Activated B cell treated with CpG ODN at 0.5 μM for 24 hours (primary cell): ENCODE measurements at regions not wholly inside any gene's neighbourhood (a gene's known extent, or its start where the extent isn't known, plus 50 kb on each side); places are given as distances from the start of the nearest gene placed in this dataset.
A peak's percentile ranks its signal among the peaks of the same experiment; 100 is the strongest.

Experiments
- ATAC-seq: fragments of 200-7000 bp; cut with Tn5 transposase; one replicate; pipeline ENCODE4 v1.10.0; 2021; ENCODE audit warnings: low read depth, mild to moderate bottlenecking, moderate library complexity
- CTCF ChIA-PET: fragments of 350-600 bp; sonication (Branson Sonifier 250); formaldehyde crosslinking; loops from one replicate; lab custom pipeline; 2021; ENCODE audit warnings: antibody characterized with exemption; lab: Charles Lee
- POLR2A ChIA-PET: fragments of 350-600 bp; sonication (Branson Sonifier 250); formaldehyde crosslinking; loops from one replicate; lab custom pipeline; 2021; ENCODE audit warnings: antibody characterized with exemption; lab: Charles Lee
- DNase-seq: peaks from one replicate; pipeline ENCODE4 v3.0.0; 2022
- H3K27ac Mint-ChIP-seq: one replicate; pipeline ENCODE4 v1.8.0; 2020; ENCODE audit warnings: mixed read lengths
- H3K27me3 Mint-ChIP-seq: one replicate; pipeline ENCODE4 v1.8.0; 2021; ENCODE audit warnings: mixed read lengths
- H3K36me3 Mint-ChIP-seq: one replicate; pipeline ENCODE4 v1.8.0; 2021; ENCODE audit warnings: low read depth, mixed read lengths
- H3K4me1 Mint-ChIP-seq: one replicate; pipeline ENCODE4 v1.8.0; 2021; ENCODE audit warnings: mixed read lengths
- H3K4me3 Mint-ChIP-seq: one replicate; pipeline ENCODE4 v1.8.0; 2020; ENCODE audit warnings: mild to moderate bottlenecking, mixed read lengths
- H3K9me3 Mint-ChIP-seq: one replicate; pipeline ENCODE4 v1.8.0; 2020; ENCODE audit warnings: mixed read lengths
- CTCF ChIP-seq: fragments of 200-600 bp; IDR thresholded peaks from one replicate; pipeline ENCODE4 v1.8.0; 2022; ENCODE audit warnings: antibody characterized with exemption, mild to moderate bottlenecking
- intact Hi-C: fragments of 100-400 bp; cut with micrococcal nuclease; formaldehyde crosslinking; loops from one replicate; pipeline ENCODE4 v1.15.1; 2024

GRCh38 chr4:145248971-145249370 is 68.6 kb upstream of the OTUD4 start:
- no peak for ATAC-seq
- H3K9me3 Mint-ChIP-seq, result no peaks in the 10 kb centered on the region
- no peaks in the 10 kb centered on the region for H3K4me1 Mint-ChIP-seq
- no peak overlapping the region for H3K4me3 Mint-ChIP-seq
- intact Hi-C loops, result no loop called here
- no peak overlapping the region for H3K27ac Mint-ChIP-seq
- POLR2A ChIA-PET, result no interaction called here
- H3K36me3 Mint-ChIP-seq, result no peaks in the 10 kb centered on the region
- peaks cover 22% of the 10 kb centered on the region for H3K27me3 Mint-ChIP-seq
- CTCF ChIA-PET, result no interaction called here
- no peak for DNase-seq
- TF ChIP-seq CTCF, result no peak

- H3K4me3 Mint-ChIP-seq, result no peak overlapping the region
- peaks cover 22% of the 10 kb centered on the region for H3K27me3 Mint-ChIP-seq
- intact Hi-C loops, result no loop called here
- CTCF ChIA-PET, result no interaction called here
- no peak overlapping the region for H3K27ac Mint-ChIP-seq
- no peak for DNase-seq
- TF ChIP-seq CTCF, result no peak
- no peaks in the 10 kb centered on the region for H3K9me3 Mint-ChIP-seq
- no peak for ATAC-seq
- H3K36me3 Mint-ChIP-seq, result no peaks in the 10 kb centered on the region
- H3K4me1 Mint-ChIP-seq, result no peaks in the 10 kb centered on the region
- POLR2A ChIA-PET, result no interaction called here
Measured at GRCh38 chr4:145248502-145248901, 68.1 kb upstream of the OTUD4 start.

- H3K27me3 Mint-ChIP-seq, result no peaks in the 10 kb centered on the region
- no peak for TF ChIP-seq CTCF
- H3K9me3 Mint-ChIP-seq, result peaks cover 4% of the 10 kb centered on the region
- no peaks in the 10 kb centered on the region for H3K36me3 Mint-ChIP-seq
- ChIA-PET CTCF (interaction anchor here (0.6 to 3.3 kb wide), 7 partner anchors 17 to 1863 kb away, joined by 4 to 30 read pairs (median 5); partner anchors contain the start of gene MMAA), POLR2A (interaction anchor here (1.0 kb wide), 1 partner anchor 382 kb away, joined by 4 read pairs; no protein-coding TSS in a partner anchor)
- H3K4me1 Mint-ChIP-seq, result no peaks in the 10 kb centered on the region
- ATAC-seq (peak; percentile 67), DNase-seq (no peak)
- H3K27ac Mint-ChIP-seq, result no peak overlapping the region
- H3K4me3 Mint-ChIP-seq, result no peak overlapping the region
- intact Hi-C loops, result loop anchor here (1.0 kb wide), 4 partner anchors 323 to 1863 kb away; no protein-coding TSS in a partner anchor
Measured at GRCh38 chr4:145234091-145234706, 53.8 kb upstream of the OTUD4 start.

- Mint-ChIP-seq H3K9me3 (no peaks in the 10 kb centered on the region), H3K36me3 (no peaks in the 10 kb centered on the region), H3K27ac (no peak overlapping the region), H3K27me3 (peaks cover 5% of the 10 kb centered on the region), H3K4me3 (no peak overlapping the region), H3K4me1 (no peaks in the 10 kb centered on the region)
- no peak for DNase-seq
- CTCF ChIA-PET, result interaction anchor here (1.1 kb wide), 1 partner anchor 46 kb away, joined by 3 read pairs; no protein-coding TSS in a partner anchor
- TF ChIP-seq CTCF, result no peak
- POLR2A ChIA-PET, result no interaction called here
- ATAC-seq, result no peak
- intact Hi-C loops, result no loop called here
Measured at GRCh38 chr4:145231906-145232700, 51.7 kb upstream of the OTUD4 start.

- ATAC-seq (no peak), DNase-seq (no peak)
- H3K9me3 Mint-ChIP-seq, result no peaks in the 10 kb centered on the region
- intact Hi-C loops, result no loop called here
- H3K4me3 Mint-ChIP-seq, result no peak overlapping the region
- ChIA-PET POLR2A (no interaction called here), CTCF (interaction anchor here (1.1 kb wide), 1 partner anchor 44 kb away, joined by 3 read pairs; no protein-coding TSS in a partner anchor)
- H3K27ac Mint-ChIP-seq, result no peak overlapping the region
- peaks cover 5% of the 10 kb centered on the region for H3K27me3 Mint-ChIP-seq
- no peaks in the 10 kb centered on the region for H3K36me3 Mint-ChIP-seq
- no peaks in the 10 kb centered on the region for H3K4me1 Mint-ChIP-seq
- no peak for TF ChIP-seq CTCF
Measured at GRCh38 chr4:145230726-145231125, 50.3 kb upstream of the OTUD4 start.
